ENCODE measurements at regions not wholly inside any gene's neighbourhood (a gene's known extent, or its start where the extent isn't known, plus 50 kb on each side); places are given as distances from the start of the nearest gene placed in this dataset.
A peak's percentile ranks its signal among the peaks of the same experiment; 100 is the strongest.
"Not testable (repeated sequence)": the region's sequence is repeated elsewhere in the genome, so short reads cannot be mapped to it uniquely, and the experiment has no call there.

DNA sequence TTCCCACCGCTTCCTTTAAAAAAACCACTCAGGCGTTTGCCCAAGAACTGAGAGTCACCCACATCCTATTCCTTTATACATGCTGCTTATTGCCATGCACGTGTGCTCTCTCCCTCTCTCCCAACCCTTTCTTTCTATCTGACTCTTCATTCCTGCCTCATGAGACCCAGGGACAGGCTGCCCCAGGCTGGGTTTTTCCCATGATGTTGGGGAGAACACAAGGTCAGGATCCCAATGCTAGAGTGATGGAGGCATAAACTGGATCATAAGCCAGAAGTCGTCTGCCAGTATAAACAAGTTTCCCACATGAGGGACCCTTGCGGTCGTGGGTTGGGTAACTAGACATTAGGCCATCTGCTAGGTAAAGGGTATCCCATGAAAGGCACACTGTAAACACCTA is 64.9 kb downstream of the CD2 start:
- DNase-seq, result no peak

DNA sequence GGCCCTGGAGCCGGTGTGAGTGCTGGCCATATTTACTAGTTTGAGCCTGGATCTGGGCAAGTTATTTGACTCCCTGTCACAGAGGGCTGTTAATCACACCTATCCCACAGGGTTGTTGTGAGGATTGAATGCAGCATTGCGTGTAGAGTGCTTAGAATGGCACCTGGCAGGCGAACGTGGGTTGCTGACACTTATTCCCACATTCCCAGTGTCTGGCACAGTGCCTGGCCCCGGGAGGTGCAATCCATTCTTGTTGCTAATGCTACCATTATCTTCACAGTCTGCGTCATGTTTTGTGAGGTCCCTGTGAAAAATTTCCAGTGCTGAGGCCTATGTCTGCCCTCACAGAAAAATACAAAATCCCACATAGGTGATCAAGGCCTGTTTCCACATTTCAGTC is 66.1 kb downstream of the CD2 start:
- peak; percentile 85 for DNase-seq

DNA sequence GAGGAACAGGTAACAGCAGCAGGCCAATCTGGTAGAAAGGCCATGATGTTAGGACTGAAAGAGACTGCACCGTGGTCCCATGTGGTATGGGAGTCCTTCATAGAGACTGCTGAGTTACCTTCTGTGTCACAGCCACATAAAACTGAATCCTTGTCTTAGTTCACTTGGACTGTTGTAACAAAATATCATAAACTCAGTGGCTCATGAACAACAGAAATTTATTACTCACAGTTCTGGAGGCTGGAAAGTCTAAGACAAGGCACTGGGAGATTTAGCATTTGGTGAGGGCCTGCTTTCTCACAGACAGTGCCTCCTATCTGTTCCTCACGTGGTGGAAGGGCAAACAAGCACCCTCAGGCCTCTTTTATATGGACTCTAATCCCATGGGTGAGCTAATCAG is 67.5 kb downstream of the CD2 start:
- no peak for DNase-seq

- DNase-seq, result no peak
Observed at GRCh38 chr1:116824631-116825206, 70.5 kb downstream of the CD2 start.

GRCh38 chr1:116825207-116825719 is 71.0 kb downstream of the CD2 start:
- DNase-seq, result no peak

- no peak for DNase-seq
Observed at GRCh38 chr1:116825720-116826438, 71.6 kb downstream of the CD2 start.

GRCh38 chr1:116826818-116827606 is 72.8 kb downstream of the CD2 start:
- DNase-seq, result no peak

GRCh38 chr1:116827607-116828105 is 73.4 kb downstream of the CD2 start:
- DNase-seq, result no peak

GRCh38 chr1:116832308-116832931 is 77.3 kb upstream of the PTGFRN start:
- no peak for DNase-seq

GRCh38 chr1:116832932-116833578 is 76.7 kb upstream of the PTGFRN start:
- DNase-seq, result no peak

DNA sequence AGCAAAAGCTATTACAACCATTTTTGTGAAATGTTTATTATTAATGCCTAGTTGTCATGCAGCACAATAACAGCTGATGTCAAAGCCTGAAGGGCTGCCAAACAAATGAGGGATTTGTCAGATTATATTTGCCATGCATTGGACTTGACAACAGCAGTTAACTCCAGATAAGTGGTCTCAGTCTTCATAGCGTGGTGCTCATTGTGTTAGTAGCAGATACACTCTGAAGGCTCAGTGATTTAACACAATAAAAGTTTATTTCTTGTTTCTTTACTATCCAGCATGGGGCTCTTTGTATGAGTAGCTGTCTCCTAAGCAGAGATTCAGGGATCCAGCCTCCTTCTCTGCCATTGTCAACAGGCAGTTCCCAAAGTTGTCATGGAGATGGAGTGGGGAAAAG is 76.0 kb upstream of the PTGFRN start:
- DNase-seq, result no peak

DNA sequence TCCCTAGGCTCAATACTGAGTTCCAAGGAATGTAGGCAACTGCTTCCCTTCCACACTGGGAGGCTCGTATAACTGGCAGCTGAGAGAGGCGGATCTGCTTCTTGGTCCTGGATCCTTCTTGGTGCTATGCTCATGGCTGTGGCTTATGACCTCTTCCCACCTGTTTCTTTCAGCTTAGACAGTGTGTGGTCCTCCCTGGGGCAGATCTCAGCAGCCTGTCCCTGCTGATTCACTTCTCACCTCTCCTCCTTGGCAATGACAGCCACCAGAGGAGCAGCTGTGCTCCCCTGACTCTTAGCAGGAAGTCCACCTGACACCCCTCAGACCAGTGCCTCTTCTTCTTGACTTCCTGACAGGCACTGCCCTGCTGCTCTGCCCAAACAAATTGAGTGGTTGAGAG is 75.1 kb upstream of the PTGFRN start:
- no peak for DNase-seq

GRCh38 chr1:116835161-116835560 is 74.6 kb upstream of the PTGFRN start:
- DNase-seq, result no peak

DNA sequence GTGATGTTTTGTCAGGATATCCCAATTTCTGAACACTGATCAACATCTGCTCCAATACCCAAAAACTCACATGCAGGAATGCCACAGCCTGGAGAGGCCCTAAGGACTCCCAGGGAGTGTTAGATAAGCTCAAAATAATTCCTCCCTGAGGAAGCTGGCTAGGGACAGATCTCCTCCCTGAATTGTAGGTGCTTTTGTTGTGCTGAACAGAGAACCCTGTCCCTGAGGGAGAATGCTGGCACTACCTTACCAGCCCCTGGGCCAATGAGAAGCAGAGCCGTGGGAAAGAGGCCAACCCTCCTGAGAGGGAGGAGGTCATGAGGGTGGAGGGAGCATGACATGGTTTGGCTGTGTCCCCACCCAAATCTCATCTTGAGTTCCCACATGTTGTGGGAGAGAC is 73.6 kb upstream of the PTGFRN start:
- DNase-seq, result no peak

DNA sequence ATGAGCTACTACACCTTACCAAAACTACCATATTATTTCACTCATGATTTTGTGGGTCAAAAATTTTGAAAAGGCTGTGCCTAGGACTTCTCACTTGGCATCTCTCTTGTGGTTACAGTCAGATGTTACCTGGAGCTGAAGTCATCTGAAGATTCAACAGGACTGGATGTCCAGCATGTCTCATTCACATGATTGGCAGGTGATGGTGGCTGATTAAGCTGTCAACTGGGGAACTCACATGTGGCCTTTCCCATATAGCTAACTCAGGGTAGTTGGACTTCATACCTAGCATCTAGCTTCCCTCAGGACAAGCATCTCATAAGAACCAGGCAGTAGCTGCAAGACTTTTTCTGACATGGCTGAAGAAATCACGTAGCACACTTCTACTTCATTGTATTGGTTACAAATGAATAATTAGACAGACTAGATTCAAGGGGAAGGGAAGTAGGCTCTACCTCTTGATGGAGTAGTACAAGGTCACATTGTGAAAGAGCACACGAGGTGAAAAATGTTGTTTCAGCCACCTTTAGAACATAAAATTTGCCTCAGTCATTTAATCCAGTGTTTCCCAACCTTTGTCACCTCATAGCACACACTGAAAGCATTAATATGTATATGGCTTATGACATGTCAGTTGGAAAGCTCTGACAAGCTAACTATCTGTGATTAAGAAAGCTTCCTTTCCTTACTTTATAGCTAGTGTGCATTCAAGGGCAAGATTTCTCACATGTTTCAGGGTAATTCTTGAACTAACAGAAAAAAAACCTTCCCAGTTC is 68.0 kb upstream of the PTGFRN start:
- no peak for DNase-seq

DNA sequence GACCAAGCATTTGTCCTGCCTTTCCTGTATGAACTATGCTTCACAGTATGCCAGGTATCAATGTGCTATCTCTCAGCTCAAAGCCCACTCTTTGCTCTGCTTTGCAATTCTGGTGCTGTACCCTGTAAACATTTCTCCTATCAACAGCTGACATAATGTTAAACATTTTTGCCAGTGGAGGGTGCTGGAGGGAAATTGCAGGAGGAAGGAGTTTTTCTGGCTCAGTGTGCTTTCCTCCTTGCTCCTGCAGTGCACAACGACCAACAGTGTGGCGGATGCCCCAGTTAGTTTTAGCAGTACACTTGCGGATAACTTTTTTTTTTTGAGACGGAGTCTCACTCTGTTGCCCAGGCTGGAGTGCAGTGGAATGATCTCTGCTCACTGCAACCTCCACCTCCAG is 67.1 kb upstream of the PTGFRN start:
- no peak for DNase-seq

- DNase-seq, result no peak
Observed at GRCh38 chr1:116844775-116845174, 64.9 kb upstream of the PTGFRN start.

GRCh38 chr1:116847190-116847589 is 62.5 kb upstream of the PTGFRN start:
- DNase-seq, result no peak

DNA sequence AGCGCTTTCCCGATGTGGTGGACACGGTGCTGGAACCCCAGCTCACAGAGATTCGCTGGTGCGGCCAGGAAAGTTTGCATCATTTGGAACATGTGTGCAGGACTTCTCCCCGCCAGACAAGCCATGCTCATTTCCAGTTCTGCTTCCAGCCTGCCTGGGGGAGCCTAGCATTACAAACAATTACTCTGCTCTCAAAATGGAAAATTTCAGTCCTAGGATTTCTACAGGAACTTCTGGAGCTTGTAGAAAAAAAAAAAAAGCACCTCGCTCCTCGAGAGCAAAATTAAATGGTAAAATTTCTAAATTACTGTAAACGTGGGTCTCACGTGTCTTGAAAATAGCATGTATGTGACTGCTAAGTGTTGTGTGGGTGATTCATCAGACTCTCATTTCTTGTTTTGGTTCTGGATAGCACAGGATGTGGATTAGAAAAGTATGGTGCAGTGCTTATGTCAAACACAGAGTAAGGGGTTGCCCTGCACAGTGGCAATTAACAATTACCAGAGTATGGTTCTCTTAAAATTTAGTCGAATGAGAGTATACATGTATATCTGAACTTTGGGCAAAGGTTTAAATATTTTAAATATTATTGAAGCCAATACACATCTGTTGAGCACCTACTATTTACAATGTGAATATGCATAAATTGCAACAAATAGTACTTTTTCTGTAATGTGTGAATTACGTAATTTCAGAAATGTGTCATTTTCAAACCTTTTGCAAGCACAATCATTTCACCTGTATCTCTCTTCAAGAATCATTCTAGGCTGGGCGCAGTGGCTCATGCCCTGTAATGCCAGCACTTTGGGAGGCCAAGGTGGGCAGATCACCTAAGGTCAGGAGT is 61.8 kb upstream of the PTGFRN start:
- DNase-seq, result peak; percentile 71

- peak; percentile 43 for DNase-seq
Observed at GRCh38 chr1:116850436-116850835, 59.3 kb upstream of the PTGFRN start.

GRCh38 chr1:116851189-116851588 is 58.5 kb upstream of the PTGFRN start:
- not testable (repeated sequence) for DNase-seq

Measured in fibroblast of skin of scalp (primary cell).